GM23338 (cell line): ENCODE measurements at regions not wholly inside any gene's neighbourhood (a gene's known extent, or its start where the extent isn't known, plus 50 kb on each side); places are given as distances from the start of the nearest gene placed in this dataset.

Source experiments
- ATAC-seq: fragments of 200-7000 bp; cut with Tn5 transposase; 3 replicates; pipeline ENCODE4 v1.9.1; 2020
- DNase-seq: peaks from one replicate; pipeline ENCODE4 v3.0.0-alpha.2; 2015; ENCODE audit warnings: low spot score
- H2AFZ ChIP-seq: fragments of 200-600 bp; sonication (generic); 2 replicates; pipeline ENCODE4 v1.8.0; 2016; ENCODE audit warnings: antibody characterized with exemption, mild to moderate bottlenecking, moderate library complexity
- H3F3A ChIP-seq: fragments of 200-600 bp; sonication (generic); replicated peaks from 2 replicates; pipeline ENCODE4 v1.8.0; 2017; ENCODE audit warnings: antibody characterized with exemption, mixed run types, low read depth
- H3K27ac ChIP-seq: fragments of 200-600 bp; sonication (generic); 2 replicates; pipeline ENCODE4 v1.6.1; 2016; ENCODE audit warnings: low read depth
- H3K27me3 ChIP-seq: fragments of 200-600 bp; sonication (generic); 2 replicates; pipeline ENCODE4 v1.8.0; 2016; ENCODE audit warnings: mild to moderate bottlenecking, mixed run types, moderate library complexity; ENCODE audit not compliant: insufficient read depth
- H3K36me3 ChIP-seq: fragments of 200-600 bp; sonication (generic); 2 replicates; pipeline ENCODE4 v1.8.0; 2016; ENCODE audit warnings: mild to moderate bottlenecking; ENCODE audit not compliant: insufficient read depth
- H3K4me1 ChIP-seq: fragments of 200-600 bp; sonication (generic); 2 replicates; pipeline ENCODE4 v1.8.0; 2016; ENCODE audit warnings: mild to moderate bottlenecking, moderate library complexity; ENCODE audit not compliant: insufficient read depth
- H3K4me2 ChIP-seq: fragments of 200-600 bp; sonication (generic); 2 replicates; pipeline ENCODE4 v1.7.1; 2017; ENCODE audit warnings: mixed run types
- H3K4me3 ChIP-seq: fragments of 200-600 bp; sonication (generic); 2 replicates; pipeline ENCODE4 v1.6.1; 2016; ENCODE audit warnings: mixed run types
- H3K79me2 ChIP-seq: fragments of 200-600 bp; sonication (generic); replicated peaks from 2 replicates; pipeline ENCODE4 v1.8.0; 2017; ENCODE audit warnings: mild to moderate bottlenecking; ENCODE audit not compliant: insufficient read depth
- H3K9me2 ChIP-seq: fragments of 200-600 bp; sonication (generic); 2 replicates; pipeline ENCODE4 v1.8.0; 2017; ENCODE audit not compliant: insufficient read depth
- H4K20me1 ChIP-seq: fragments of 200-600 bp; sonication (generic); replicated peaks from 2 replicates; pipeline ENCODE4 v1.8.0; 2017; ENCODE audit warnings: mild to moderate bottlenecking; ENCODE audit not compliant: insufficient read depth
- H3K27ac Mint-ChIP-seq: 2 replicates; pipeline ENCODE4 v1.8.0; 2020; ENCODE audit warnings: inconsistent platforms, mild to moderate bottlenecking, moderate library complexity, mixed read lengths
- H3K27me3 Mint-ChIP-seq: 3 replicates; pipeline ENCODE4 v1.8.0; 2022; ENCODE audit warnings: low read depth, mild to moderate bottlenecking, moderate library complexity, mixed read lengths, inconsistent platforms; ENCODE audit not compliant: insufficient read depth, poor library complexity
- H3K36me3 Mint-ChIP-seq: 3 replicates; pipeline ENCODE4 v1.8.0; 2021; ENCODE audit warnings: low read depth, mild to moderate bottlenecking, inconsistent platforms, moderate library complexity, mixed read lengths
- H3K4me1 Mint-ChIP-seq: 3 replicates; pipeline ENCODE4 v1.8.0; 2020; ENCODE audit warnings: mild to moderate bottlenecking, inconsistent platforms, mixed read lengths
- H3K4me3 Mint-ChIP-seq: 3 replicates; pipeline ENCODE4 v1.8.0; 2021; ENCODE audit warnings: moderate library complexity, mild to moderate bottlenecking, inconsistent platforms, mixed read lengths
- H3K9me3 Mint-ChIP-seq: 3 replicates; pipeline ENCODE4 v1.8.0; 2020; ENCODE audit warnings: moderate library complexity, mild to moderate bottlenecking, inconsistent platforms, mixed read lengths
- EZH2 ChIP-seq: fragments of 200-600 bp; sonication (generic); IDR thresholded peaks from one replicate; pipeline ENCODE4 v1.8.0; 2017; ENCODE audit warnings: antibody characterized with exemption, mild to moderate bottlenecking, low read depth; ENCODE audit not compliant: unreplicated experiment
- NANOG ChIP-seq: IDR thresholded peaks from 2 replicates; pipeline ENCODE4 v1.6.1; 2016; ENCODE audit warnings: antibody characterized with exemption, borderline replicate concordance
- POLR2AphosphoS5 ChIP-seq: IDR thresholded peaks from 2 replicates; pipeline ENCODE4 v1.6.1; 2016; ENCODE audit warnings: antibody characterized with exemption, low read depth
- STAT1 ChIP-seq: IDR thresholded peaks from one replicate; pipeline ENCODE4 v1.6.1; 2016; ENCODE audit warnings: antibody characterized with exemption; ENCODE audit not compliant: unreplicated experiment
- ZNF114 ChIP-seq: fragments of 250-450 bp; sonication (Bioruptor Pico); IDR thresholded peaks from 2 replicates; pipeline ENCODE4 v1.5.0; 2020; ENCODE audit warnings: mild to moderate bottlenecking, moderate library complexity
- TF ChIP-seq, protein P1 (sequence below): IDR thresholded peaks from 2 replicates; pipeline ENCODE4 v1.6.1; 2016; ENCODE audit warnings: antibody characterized with exemption
- TF ChIP-seq, protein P2 (sequence below): IDR thresholded peaks from one replicate; pipeline ENCODE4 v1.6.1; 2018; ENCODE audit warnings: antibody characterized with exemption; ENCODE audit not compliant: unreplicated experiment
- TF ChIP-seq, protein P3 (sequence below), 2 experiments: fragments of 200-600 bp in 1 of 2; sonication (generic) in 1 of 2; conservative IDR thresholded peaks; 2 replicates each; pipeline versions ENCODE4 v1.5.1 to v1.6.1; 2016 to 2017; ENCODE audit warnings: antibody characterized with exemption in 2 of 2, low read depth in 2 of 2, mild to moderate bottlenecking in 2 of 2, moderate library complexity in 1 of 2

DNA sequence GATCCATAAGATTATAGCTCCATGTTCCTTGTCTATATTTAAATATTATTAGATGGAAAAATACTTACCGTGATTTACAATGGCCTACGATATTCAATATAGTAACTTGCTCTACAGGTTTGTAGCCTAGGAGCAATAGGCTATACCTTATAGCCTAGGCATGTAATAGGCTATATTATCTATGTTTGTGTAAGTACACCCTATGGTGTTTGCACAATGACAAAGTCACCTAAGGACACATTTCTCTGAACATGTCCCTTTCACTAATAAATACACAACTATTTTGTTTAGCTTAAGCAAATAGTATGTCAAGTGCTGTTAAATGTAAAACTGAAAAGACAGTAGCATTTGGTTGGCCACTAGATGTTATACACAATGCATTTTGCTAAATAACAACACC lies 248.9 kb upstream of the ADGRL4 start:
- Histone ChIP-seq H3K4me2 (no peak overlapping the region), H3K36me3 (no peaks in the 10 kb centered on the region), H3K4me1 (no peaks in the 10 kb centered on the region; the same call in 1 of the 2 replicates), H3F3A (no peaks in the 10 kb centered on the region), H3K4me3 (no peak overlapping the region), H3K27ac (no peak overlapping the region), H3K9me2 (no peaks in the 10 kb centered on the region), H3K27me3 (no peaks in the 10 kb centered on the region), H4K20me1 (no peaks in the 10 kb centered on the region), H3K79me2 (no peaks in the 10 kb centered on the region), H2AFZ (no peak overlapping the region)
- ATAC-seq (no peak), DNase-seq (no peak)
- TF ChIP-seq EZH2 (no peak), ZNF114 (no peak), NANOG (no peak), POLR2AphosphoS5 (no peak)
- TF ChIP-seq, protein P1, sequence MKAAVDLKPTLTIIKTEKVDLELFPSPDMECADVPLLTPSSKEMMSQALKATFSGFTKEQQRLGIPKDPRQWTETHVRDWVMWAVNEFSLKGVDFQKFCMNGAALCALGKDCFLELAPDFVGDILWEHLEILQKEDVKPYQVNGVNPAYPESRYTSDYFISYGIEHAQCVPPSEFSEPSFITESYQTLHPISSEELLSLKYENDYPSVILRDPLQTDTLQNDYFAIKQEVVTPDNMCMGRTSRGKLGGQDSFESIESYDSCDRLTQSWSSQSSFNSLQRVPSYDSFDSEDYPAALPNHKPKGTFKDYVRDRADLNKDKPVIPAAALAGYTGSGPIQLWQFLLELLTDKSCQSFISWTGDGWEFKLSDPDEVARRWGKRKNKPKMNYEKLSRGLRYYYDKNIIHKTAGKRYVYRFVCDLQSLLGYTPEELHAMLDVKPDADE = no peak
- TF ChIP-seq, protein P2, sequence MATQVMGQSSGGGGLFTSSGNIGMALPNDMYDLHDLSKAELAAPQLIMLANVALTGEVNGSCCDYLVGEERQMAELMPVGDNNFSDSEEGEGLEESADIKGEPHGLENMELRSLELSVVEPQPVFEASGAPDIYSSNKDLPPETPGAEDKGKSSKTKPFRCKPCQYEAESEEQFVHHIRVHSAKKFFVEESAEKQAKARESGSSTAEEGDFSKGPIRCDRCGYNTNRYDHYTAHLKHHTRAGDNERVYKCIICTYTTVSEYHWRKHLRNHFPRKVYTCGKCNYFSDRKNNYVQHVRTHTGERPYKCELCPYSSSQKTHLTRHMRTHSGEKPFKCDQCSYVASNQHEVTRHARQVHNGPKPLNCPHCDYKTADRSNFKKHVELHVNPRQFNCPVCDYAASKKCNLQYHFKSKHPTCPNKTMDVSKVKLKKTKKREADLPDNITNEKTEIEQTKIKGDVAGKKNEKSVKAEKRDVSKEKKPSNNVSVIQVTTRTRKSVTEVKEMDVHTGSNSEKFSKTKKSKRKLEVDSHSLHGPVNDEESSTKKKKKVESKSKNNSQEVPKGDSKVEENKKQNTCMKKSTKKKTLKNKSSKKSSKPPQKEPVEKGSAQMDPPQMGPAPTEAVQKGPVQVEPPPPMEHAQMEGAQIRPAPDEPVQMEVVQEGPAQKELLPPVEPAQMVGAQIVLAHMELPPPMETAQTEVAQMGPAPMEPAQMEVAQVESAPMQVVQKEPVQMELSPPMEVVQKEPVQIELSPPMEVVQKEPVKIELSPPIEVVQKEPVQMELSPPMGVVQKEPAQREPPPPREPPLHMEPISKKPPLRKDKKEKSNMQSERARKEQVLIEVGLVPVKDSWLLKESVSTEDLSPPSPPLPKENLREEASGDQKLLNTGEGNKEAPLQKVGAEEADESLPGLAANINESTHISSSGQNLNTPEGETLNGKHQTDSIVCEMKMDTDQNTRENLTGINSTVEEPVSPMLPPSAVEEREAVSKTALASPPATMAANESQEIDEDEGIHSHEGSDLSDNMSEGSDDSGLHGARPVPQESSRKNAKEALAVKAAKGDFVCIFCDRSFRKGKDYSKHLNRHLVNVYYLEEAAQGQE = no peak
- Mint-ChIP-seq H3K27ac (no peak overlapping the region), H3K9me3 (no peaks in the 10 kb centered on the region), H3K4me1 (peaks cover 13% of the 10 kb centered on the region; the same call in 2 of the 3 replicates), H3K27me3 (no peaks in the 10 kb centered on the region), H3K36me3 (no peaks in the 10 kb centered on the region), H3K4me3 (no peak overlapping the region)

DNA sequence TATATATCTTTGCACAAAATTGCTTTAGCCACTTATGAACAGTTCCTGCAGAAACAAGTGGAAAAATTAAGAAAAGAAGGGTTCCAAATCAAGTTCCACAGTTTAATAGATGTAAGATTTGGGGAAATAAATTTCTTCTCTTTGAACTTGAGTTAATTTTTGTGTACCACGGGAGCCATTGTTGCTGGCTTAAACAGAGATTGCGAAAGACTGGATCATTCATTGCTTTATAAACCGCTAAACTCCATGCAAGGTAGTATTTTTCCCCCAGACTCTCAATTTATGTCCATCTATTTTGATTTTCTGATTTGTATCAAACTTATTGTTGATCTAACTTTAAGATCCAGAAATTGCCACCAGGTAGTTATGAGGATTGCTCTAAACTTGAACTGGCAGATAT lies 246.1 kb upstream of the ADGRL4 start:
- Histone ChIP-seq H3K4me1 (no peaks in the 10 kb centered on the region), H3K36me3 (no peaks in the 10 kb centered on the region), H2AFZ (no peak overlapping the region), H3F3A (no peaks in the 10 kb centered on the region), H4K20me1 (no peaks in the 10 kb centered on the region), H3K27me3 (no peaks in the 10 kb centered on the region), H3K79me2 (no peaks in the 10 kb centered on the region), H3K4me3 (no peak overlapping the region), H3K4me2 (no peak overlapping the region), H3K9me2 (no peaks in the 10 kb centered on the region), H3K27ac (no peak overlapping the region)
- Mint-ChIP-seq H3K27me3 (no peaks in the 10 kb centered on the region), H3K27ac (no peak overlapping the region), H3K9me3 (no peaks in the 10 kb centered on the region), H3K4me3 (no peak overlapping the region), H3K36me3 (no peaks in the 10 kb centered on the region), H3K4me1 (no peaks in the 10 kb centered on the region)
- ATAC-seq = no peak
- TF ChIP-seq, protein P3, sequence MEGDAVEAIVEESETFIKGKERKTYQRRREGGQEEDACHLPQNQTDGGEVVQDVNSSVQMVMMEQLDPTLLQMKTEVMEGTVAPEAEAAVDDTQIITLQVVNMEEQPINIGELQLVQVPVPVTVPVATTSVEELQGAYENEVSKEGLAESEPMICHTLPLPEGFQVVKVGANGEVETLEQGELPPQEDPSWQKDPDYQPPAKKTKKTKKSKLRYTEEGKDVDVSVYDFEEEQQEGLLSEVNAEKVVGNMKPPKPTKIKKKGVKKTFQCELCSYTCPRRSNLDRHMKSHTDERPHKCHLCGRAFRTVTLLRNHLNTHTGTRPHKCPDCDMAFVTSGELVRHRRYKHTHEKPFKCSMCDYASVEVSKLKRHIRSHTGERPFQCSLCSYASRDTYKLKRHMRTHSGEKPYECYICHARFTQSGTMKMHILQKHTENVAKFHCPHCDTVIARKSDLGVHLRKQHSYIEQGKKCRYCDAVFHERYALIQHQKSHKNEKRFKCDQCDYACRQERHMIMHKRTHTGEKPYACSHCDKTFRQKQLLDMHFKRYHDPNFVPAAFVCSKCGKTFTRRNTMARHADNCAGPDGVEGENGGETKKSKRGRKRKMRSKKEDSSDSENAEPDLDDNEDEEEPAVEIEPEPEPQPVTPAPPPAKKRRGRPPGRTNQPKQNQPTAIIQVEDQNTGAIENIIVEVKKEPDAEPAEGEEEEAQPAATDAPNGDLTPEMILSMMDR (conservative IDR thresholded peaks at IDR 0.05; ENCODE audit: low read depth in 2 of 2) = no peak
- TF ChIP-seq STAT1 = no peak
- DNase-seq = no peak
